NT2/D1 (cell line): ENCODE measurements at regions not wholly inside any gene's neighbourhood (a gene's known extent, or its start where the extent isn't known, plus 50 kb on each side); places are given as distances from the start of the nearest gene placed in this dataset.

Experiments used
- DNase-seq: peaks from one replicate; pipeline ENCODE4 v3.0.0-alpha.2; 2011; ENCODE audit warnings: low read depth, low spot score
- H3K27me3 ChIP-seq: 2 replicates; pipeline ENCODE4 v1.6.0; 2011; ENCODE audit warnings: mild to moderate bottlenecking; ENCODE audit not compliant: insufficient read length, insufficient read depth
- H3K36me3 ChIP-seq: 2 replicates; pipeline ENCODE4 v1.6.1; 2011; ENCODE audit warnings: mild to moderate bottlenecking, low read length, mixed read lengths; ENCODE audit not compliant: insufficient read depth, insufficient read length
- H3K4me1 ChIP-seq: 2 replicates; pipeline ENCODE4 v1.5.1; 2011; ENCODE audit not compliant: insufficient read depth, insufficient read length
- H3K4me3 ChIP-seq: 2 replicates; pipeline ENCODE4 v1.5.1; 2011; ENCODE audit warnings: low read depth; ENCODE audit not compliant: insufficient read length
- H3K9ac ChIP-seq: 2 replicates; pipeline ENCODE4 v1.6.0; 2011; ENCODE audit warnings: low read depth; ENCODE audit not compliant: insufficient read length
- H3K9me3 ChIP-seq: 2 replicates; pipeline ENCODE4 v1.5.1; 2011; ENCODE audit warnings: mild to moderate bottlenecking, low read length; ENCODE audit not compliant: insufficient read depth
- SUZ12 ChIP-seq: IDR thresholded peaks from 2 replicates; pipeline ENCODE4 v1.6.1; 2011; ENCODE audit not compliant: insufficient read length, insufficient read depth; ENCODE audit errors: extremely low read depth
- YY1 ChIP-seq: IDR thresholded peaks from 2 replicates; pipeline ENCODE4 v1.6.1; 2011; ENCODE audit not compliant: insufficient read length, insufficient read depth
- ZNF274 ChIP-seq: IDR thresholded peaks from 2 replicates; pipeline ENCODE4 v1.6.1; 2011; ENCODE audit warnings: mild to moderate bottlenecking, low read depth, low read length

DNA sequence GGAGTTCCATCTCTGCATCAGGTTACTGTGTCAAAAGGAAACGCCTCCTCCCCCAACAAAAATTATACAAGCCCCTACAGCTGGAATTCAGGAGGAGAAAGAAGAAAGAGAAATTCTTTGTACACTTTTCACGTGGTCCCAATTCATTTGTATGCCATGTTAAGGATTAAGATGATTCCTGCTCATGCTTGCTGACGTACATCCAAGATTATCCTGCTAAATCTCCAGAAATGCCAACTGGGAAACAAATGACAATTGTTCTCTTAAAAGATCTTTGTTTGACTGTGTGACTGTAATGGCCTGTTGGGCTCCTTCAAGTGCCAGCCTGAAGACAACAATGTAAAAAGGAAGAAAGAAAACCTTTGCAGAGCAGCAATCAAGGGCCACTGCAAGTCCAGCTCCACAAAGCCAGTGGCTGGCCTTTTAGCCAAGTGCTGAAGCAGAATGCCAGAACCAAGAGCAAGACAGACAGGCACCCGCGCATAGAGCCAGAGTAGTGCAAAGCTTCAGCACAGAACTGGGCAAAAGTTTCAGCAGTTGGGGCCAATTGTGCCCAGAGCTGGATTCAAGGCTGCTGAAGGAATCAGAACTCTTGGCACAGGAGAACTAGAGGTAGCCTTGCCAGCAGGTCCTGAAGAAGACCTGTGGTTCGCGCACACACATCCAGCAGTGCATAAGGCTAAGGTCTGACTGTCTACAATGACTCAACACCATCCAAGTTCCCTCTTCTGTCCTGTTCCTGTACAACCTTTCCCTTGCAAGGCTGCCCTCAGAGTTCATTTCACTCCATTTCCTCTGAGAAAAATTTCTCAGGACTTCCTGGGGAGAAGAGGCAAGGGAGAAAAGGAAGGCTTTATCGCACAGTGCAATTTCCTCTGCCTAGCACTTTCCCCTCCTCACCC, 209.7 kb upstream of the BMP4 start:
- Histone ChIP-seq H3K4me3 (no peak overlapping the region), H3K4me1 (no peaks in the 10 kb centered on the region), H3K9ac (no peak overlapping the region), H3K27me3 (no peaks in the 10 kb centered on the region), H3K9me3 (no peaks in the 10 kb centered on the region), H3K36me3 (no peaks in the 10 kb centered on the region)
- TF ChIP-seq YY1 (no peak), SUZ12 (no peak), ZNF274 (no peak)
- DNase-seq, result no peak

GRCh38 chr14:54168489-54168888, 211.9 kb upstream of the BMP4 start:
- no peaks in the 10 kb centered on the region for H3K27me3 ChIP-seq
- no peak overlapping the region for H3K4me3 ChIP-seq
- no peak overlapping the region for H3K9ac ChIP-seq
- DNase-seq, result no peak
- H3K9me3 ChIP-seq, result no peaks in the 10 kb centered on the region
- TF ChIP-seq YY1 (no peak), ZNF274 (no peak), SUZ12 (no peak)
- no peaks in the 10 kb centered on the region for H3K4me1 ChIP-seq
- H3K36me3 ChIP-seq, result no peaks in the 10 kb centered on the region

DNA sequence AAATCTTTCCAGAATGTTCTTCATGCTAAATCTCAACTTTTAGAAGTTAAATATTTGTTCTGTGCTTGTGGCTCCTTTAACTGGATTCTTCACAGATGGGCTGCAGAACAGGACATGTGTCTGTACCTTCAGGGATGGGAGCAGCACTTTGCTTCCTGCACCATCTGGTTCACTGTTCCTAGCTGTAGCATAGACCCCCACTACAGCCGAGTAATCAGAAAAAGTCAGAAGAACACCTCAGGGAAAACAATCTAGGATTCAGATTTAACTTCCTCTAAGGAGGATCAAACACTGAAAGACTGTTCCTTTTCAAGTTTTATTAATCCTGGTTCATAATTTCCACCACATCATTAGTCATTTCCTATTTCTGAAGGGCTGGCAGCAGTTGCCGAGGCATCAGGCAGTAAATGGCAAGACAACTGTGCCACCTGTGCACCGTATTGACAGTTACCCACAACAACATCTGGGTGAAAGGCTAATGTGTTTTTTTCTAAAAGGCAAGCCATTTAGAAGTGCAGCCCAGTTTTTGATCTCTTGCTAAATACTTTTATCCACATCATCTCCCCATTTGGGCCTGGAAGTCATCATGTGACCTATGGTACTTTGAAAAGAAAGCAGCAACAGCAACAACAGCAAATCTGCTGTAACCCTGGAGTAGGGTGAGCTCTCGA, 212.8 kb upstream of the BMP4 start:
- DNase-seq, result no peak
- Histone ChIP-seq H3K9ac (no peak overlapping the region), H3K27me3 (no peaks in the 10 kb centered on the region), H3K36me3 (no peaks in the 10 kb centered on the region), H3K9me3 (no peaks in the 10 kb centered on the region), H3K4me3 (no peak overlapping the region), H3K4me1 (no peaks in the 10 kb centered on the region)
- TF ChIP-seq SUZ12 (no peak), ZNF274 (no peak), YY1 (no peak)

GRCh38 chr14:54170301-54170700, 213.7 kb upstream of the BMP4 start:
- H3K4me3 ChIP-seq, result no peak overlapping the region
- no peak overlapping the region for H3K9ac ChIP-seq

DNA sequence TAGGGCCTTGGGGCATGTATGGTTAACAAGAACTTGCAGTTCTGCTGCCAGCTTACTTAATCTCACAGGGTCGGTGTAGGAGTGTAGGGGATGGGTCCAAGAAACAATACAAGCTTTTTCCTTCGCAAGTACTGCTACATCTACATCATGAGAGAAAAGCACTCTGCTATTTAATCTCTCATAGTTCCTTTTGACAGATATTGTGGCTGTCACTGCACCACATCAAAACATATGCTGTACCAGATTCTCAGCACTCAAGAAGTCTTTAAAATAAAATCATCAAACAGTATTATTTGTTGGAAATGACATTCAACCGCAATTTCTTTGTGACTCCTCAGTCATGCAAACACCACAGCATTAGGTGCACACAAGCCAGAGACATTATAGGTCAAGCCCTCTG, 215.5 kb upstream of the BMP4 start:
- no peaks in the 10 kb centered on the region for H3K4me1 ChIP-seq

More at GRCh38 chr14:54170301-54170700, 213.7 kb upstream of the BMP4 start:
- H3K9me3 ChIP-seq, result no peaks in the 10 kb centered on the region
- H3K36me3 ChIP-seq, result no peaks in the 10 kb centered on the region
- TF ChIP-seq YY1, result no peak
- no peaks in the 10 kb centered on the region for H3K27me3 ChIP-seq
- no peak for DNase-seq
- no peaks in the 10 kb centered on the region for H3K4me1 ChIP-seq

GRCh38 chr14:54172562-54172961, 215.9 kb upstream of the BMP4 start:
- H3K4me1 ChIP-seq, result no peaks in the 10 kb centered on the region
- H3K4me3 ChIP-seq, result no peak overlapping the region
- no peak overlapping the region for H3K9ac ChIP-seq
- no peaks in the 10 kb centered on the region for H3K9me3 ChIP-seq
- no peak for DNase-seq
- H3K27me3 ChIP-seq, result no peaks in the 10 kb centered on the region
- H3K36me3 ChIP-seq, result no peaks in the 10 kb centered on the region
- TF ChIP-seq YY1 (no peak), SUZ12 (no peak), ZNF274 (no peak)

More for the DNA sequence above, 215.5 kb upstream of the BMP4 start:
- no peak for DNase-seq
- Histone ChIP-seq H3K9ac (no peak overlapping the region), H3K9me3 (no peaks in the 10 kb centered on the region), H3K36me3 (no peaks in the 10 kb centered on the region), H3K27me3 (no peaks in the 10 kb centered on the region), H3K4me3 (no peak overlapping the region)
- TF ChIP-seq ZNF274 (no peak), YY1 (no peak), SUZ12 (no peak)

- no peaks in the 10 kb centered on the region for H3K4me1 ChIP-seq
- H3K4me3 ChIP-seq, result no peak overlapping the region
- H3K36me3 ChIP-seq, result no peaks in the 10 kb centered on the region
- H3K27me3 ChIP-seq, result no peaks in the 10 kb centered on the region
- TF ChIP-seq SUZ12 (no peak), YY1 (no peak), ZNF274 (no peak)
- H3K9me3 ChIP-seq, result no peaks in the 10 kb centered on the region
- no peak overlapping the region for H3K9ac ChIP-seq
- no peak for DNase-seq
Measured at GRCh38 chr14:54173802-54174201, 217.2 kb upstream of the BMP4 start.
